Parathyroid adenoma (tissue), 2 donors: ENCODE measurements at regions not wholly inside any gene's neighbourhood (a gene's known extent, or its start where the extent isn't known, plus 50 kb on each side); places are given as distances from the start of the nearest gene placed in this dataset.
"Not testable (repeated sequence)": the region's sequence is repeated elsewhere in the genome, so short reads cannot be mapped to it uniquely, and the experiment has no call there.

Experiments used
- H2AFZ ChIP-seq: fragments of 300-600 bp; sonication (generic); one replicate; pipeline ENCODE4 v1.7.0; 2017; ENCODE audit warnings: antibody characterized with exemption, mild to moderate bottlenecking
- H3K27ac ChIP-seq: fragments of 300-600 bp; sonication (generic); one replicate; pipeline ENCODE4 v1.7.0; 2017
- H3K27me3 ChIP-seq: fragments of 300-600 bp; sonication (generic); one replicate; pipeline ENCODE4 v1.7.0; 2017; ENCODE audit warnings: low read length; ENCODE audit not compliant: control insufficient read depth, insufficient read depth
- H3K36me3 ChIP-seq: fragments of 300-600 bp; sonication (generic); one replicate; pipeline ENCODE4 v1.7.0; 2017; ENCODE audit warnings: low read length; ENCODE audit not compliant: control insufficient read depth, insufficient read depth
- H3K4me1 ChIP-seq: fragments of 300-600 bp; sonication (generic); one replicate; pipeline ENCODE4 v1.7.0; 2017; ENCODE audit warnings: control low read depth
- H3K4me2 ChIP-seq: fragments of 300-600 bp; sonication (generic); one replicate; pipeline ENCODE4 v1.7.0; 2017; ENCODE audit warnings: low read length
- H3K4me3 ChIP-seq: fragments of 300-600 bp; sonication (generic); one replicate; pipeline ENCODE4 v1.7.0; 2017; ENCODE audit warnings: low read depth, low read length
- H3K79me2 ChIP-seq: fragments of 300-600 bp; sonication (generic); one replicate; pipeline ENCODE4 v1.7.0; 2017; ENCODE audit warnings: control low read depth
- H3K9ac ChIP-seq: fragments of 300-600 bp; sonication (generic); one replicate; pipeline ENCODE4 v1.7.0; 2017; ENCODE audit warnings: mild to moderate bottlenecking
- H3K9me3 ChIP-seq: fragments of 300-600 bp; sonication (generic); one replicate; pipeline ENCODE4 v1.7.0; 2017; ENCODE audit warnings: low read length; ENCODE audit not compliant: control insufficient read depth
- TF ChIP-seq, protein P1 (sequence below): fragments of 300-600 bp; sonication (generic); IDR thresholded peaks from one replicate; pipeline ENCODE4 v1.7.0; 2017; ENCODE audit warnings: antibody characterized with exemption, mild to moderate bottlenecking
- donor health status: primary hyperparathyroidism.

DNA sequence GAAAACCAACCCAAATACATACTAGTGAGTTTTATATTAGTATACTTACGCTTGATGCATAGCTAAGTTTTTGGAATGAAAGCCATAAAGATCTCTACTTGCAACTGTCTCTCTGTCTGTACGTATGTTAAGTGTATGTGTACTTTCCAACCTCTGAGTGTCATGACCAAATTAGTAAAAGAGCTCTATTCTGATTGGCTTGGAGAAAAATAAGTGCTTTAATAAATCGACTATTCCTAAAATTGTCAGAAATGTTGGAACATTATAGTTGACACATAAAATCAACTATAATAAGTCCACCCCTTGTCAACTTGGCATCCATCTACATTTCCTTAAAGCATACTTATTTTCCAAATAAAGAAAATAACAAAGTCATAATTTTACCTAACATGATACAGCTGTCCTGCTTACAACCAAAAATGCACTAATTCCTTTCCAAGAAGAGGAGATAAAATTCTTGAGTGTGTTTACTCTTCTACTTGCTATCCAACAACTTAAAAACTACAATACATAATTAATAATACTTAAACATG lies 507.4 kb upstream of the ATP2B1 start:
- Histone ChIP-seq H3K9ac (no peak overlapping the region), H3K4me2 (no peak overlapping the region), H3K9me3 (no peaks in the 10 kb centered on the region), H3K36me3 (no peaks in the 10 kb centered on the region), H3K4me3 (no peak overlapping the region), H2AFZ (no peak overlapping the region), H3K27ac (no peak overlapping the region), H3K79me2 (no peaks in the 10 kb centered on the region), H3K27me3 (no peaks in the 10 kb centered on the region), H3K4me1 (no peaks in the 10 kb centered on the region)
- TF ChIP-seq, protein P1, sequence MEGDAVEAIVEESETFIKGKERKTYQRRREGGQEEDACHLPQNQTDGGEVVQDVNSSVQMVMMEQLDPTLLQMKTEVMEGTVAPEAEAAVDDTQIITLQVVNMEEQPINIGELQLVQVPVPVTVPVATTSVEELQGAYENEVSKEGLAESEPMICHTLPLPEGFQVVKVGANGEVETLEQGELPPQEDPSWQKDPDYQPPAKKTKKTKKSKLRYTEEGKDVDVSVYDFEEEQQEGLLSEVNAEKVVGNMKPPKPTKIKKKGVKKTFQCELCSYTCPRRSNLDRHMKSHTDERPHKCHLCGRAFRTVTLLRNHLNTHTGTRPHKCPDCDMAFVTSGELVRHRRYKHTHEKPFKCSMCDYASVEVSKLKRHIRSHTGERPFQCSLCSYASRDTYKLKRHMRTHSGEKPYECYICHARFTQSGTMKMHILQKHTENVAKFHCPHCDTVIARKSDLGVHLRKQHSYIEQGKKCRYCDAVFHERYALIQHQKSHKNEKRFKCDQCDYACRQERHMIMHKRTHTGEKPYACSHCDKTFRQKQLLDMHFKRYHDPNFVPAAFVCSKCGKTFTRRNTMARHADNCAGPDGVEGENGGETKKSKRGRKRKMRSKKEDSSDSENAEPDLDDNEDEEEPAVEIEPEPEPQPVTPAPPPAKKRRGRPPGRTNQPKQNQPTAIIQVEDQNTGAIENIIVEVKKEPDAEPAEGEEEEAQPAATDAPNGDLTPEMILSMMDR = no peak

DNA sequence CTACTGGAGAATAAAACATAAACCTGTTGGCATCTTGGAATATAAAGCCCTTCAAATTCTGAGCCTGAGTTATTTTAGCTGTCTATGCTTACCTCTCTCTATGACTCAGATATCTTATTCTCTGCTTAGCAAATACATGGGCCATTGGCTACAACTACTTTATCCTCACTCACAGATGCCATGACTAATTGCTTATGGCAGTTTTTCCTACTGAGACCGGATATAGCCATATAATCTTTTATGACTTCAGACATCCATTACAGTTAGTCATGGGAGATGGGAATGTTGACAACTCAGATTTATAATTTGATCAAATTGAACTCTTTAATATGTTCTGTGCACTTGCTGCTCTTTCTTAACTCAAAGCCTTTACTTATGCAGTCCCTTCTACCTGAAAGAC lies 502.4 kb upstream of the ATP2B1 start:
- Histone ChIP-seq H3K4me1 (no peaks in the 10 kb centered on the region), H3K36me3 (no peaks in the 10 kb centered on the region), H3K4me3 (no peak overlapping the region), H3K4me2 (no peak overlapping the region), H3K9ac (no peak overlapping the region), H3K27me3 (no peaks in the 10 kb centered on the region), H3K9me3 (no peaks in the 10 kb centered on the region), H3K79me2 (no peaks in the 10 kb centered on the region), H2AFZ (no peak overlapping the region), H3K27ac (no peak overlapping the region)
- TF ChIP-seq, protein P1 = no peak

DNA sequence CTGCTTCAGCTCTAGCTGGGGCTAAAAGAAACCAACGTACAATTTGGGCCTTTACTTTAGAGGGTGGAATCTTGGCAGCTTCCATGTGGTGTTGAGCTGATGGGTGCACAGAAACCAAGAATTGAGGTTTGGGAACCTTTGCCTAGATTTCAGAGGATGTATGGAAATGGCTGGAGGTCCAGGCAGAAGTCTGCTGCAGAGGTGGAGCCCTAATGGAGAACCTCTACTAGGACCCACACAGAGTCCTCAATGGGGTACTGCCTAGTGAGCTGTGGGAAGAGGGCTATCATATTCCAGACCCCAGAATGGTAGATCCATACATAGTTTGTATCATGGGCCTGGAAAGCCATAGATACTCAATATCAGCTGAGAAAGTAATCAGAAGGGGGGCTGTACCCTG lies 500.4 kb upstream of the ATP2B1 start:
- TF ChIP-seq, protein P1 = no peak
- no peak overlapping the region for H3K4me3 ChIP-seq

DNA sequence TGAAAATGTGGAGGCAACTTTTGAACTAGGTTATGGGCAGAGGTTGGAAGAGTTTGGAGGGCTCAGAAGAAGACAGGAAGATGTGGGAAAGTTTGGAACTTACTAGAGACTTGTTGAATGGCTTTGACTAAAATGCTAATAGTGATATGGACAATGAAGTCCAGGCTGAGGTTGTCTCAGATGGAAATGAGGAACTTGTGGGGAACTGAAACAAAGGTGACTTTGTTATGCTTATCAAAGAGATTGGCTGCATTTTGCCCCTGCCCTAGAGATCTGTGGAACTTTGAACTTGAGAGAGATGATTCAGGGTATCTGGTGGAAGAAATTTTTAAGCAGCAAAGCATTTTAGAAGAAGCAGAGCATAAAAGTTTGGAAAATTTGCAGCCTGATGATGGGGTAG lies 499.7 kb upstream of the ATP2B1 start:
- H3K9me3 ChIP-seq, H3K4me3 ChIP-seq, H3K27ac ChIP-seq, H3K9ac ChIP-seq, H3K79me2 ChIP-seq, H3K4me2 ChIP-seq, H2AFZ ChIP-seq, H3K4me1 ChIP-seq, H3K36me3 ChIP-seq, H3K27me3 ChIP-seq: not testable (repeated sequence)

More for the DNA sequence above, 500.4 kb upstream of the ATP2B1 start:
- Histone ChIP-seq H3K27me3 (no peaks in the 10 kb centered on the region), H3K36me3 (no peaks in the 10 kb centered on the region), H3K4me2 (no peak overlapping the region), H3K4me1 (no peaks in the 10 kb centered on the region), H3K9me3 (no peaks in the 10 kb centered on the region), H2AFZ (no peak overlapping the region), H3K9ac (no peak overlapping the region), H3K79me2 (no peaks in the 10 kb centered on the region), H3K27ac (no peak overlapping the region)

DNA sequence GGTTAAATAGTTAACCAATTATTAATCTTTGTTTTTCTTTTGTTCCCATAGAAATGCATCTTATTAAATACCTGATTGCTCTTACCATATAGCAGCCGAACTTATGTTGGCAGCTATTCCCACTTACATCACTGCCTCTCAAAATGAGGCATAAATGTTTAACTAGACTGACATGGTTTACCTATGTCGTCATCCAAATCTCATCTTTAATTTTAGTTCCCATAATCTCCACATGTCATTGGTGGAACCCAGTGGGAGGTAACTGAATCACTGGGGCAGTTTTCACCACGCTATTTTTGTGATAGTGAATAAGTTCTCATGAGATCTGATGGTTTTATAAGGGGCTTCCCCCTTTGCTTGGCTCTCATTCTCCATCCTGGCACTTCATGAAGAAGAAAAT lies 499.2 kb upstream of the ATP2B1 start:
- Histone ChIP-seq H3K4me2 (no peak overlapping the region), H3K4me1 (no peaks in the 10 kb centered on the region), H3K9ac (no peak overlapping the region), H3K4me3 (no peak overlapping the region), H3K79me2 (no peaks in the 10 kb centered on the region), H3K9me3 (no peaks in the 10 kb centered on the region), H3K27me3 (no peaks in the 10 kb centered on the region), H3K27ac (no peak overlapping the region), H3K36me3 (no peaks in the 10 kb centered on the region), H2AFZ (no peak overlapping the region)
- TF ChIP-seq, protein P1 = no peak
